ENCODE measurements at regions not wholly inside any gene's neighbourhood (a gene's known extent, or its start where the extent isn't known, plus 50 kb on each side); places are given as distances from the start of the nearest gene placed in this dataset.

DNA sequence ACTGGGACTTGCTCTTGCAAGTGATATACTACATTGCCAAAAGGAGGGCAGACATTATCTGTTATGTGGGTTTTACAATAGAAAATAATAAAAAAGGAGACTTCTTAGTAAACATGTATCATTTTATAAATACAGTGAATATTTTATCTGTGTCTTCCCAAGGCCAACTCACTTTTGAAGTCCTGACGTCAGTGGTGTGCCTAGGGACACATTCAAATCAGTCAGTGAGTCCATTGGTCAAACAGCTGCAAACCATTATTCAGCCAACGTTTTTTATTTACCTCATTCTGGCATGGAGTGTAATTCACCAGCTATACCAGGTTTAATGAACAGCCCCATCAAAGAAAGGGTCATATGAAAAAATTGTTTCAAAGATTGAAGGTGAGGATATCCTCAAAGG is 263.7 kb downstream of the IPMK start:
- no peaks in the 10 kb centered on the region for H3K9me1 ChIP-seq (ENCODE audit: control insufficient read depth, extremely low read depth, insufficient read depth, low read length)
- no peaks in the 10 kb centered on the region for H3K27me3 ChIP-seq (ENCODE audit: control insufficient read depth, extremely low read depth, insufficient read depth, low read length)
- FAIRE-seq (no peak), DNase-seq (ENCODE audit: low read depth, low spot score) (no peak)
- no peaks in the 10 kb centered on the region for H3K9me3 ChIP-seq (ENCODE audit: control insufficient read depth, low read depth, low read length)
- no peaks in the 10 kb centered on the region for H3K79me2 ChIP-seq (ENCODE audit: control insufficient read depth, insufficient read depth, low read length)
- H3K4me1 ChIP-seq (ENCODE audit: control insufficient read depth, extremely low read depth, insufficient read depth, low read length): no peaks in the 10 kb centered on the region
- H3K9ac ChIP-seq (ENCODE audit: control insufficient read depth, extremely low read depth, insufficient read depth, low read length): no peak overlapping the region
- no peak overlapping the region for H3K4me3 ChIP-seq (ENCODE audit: control insufficient read depth in 2 of 3, extremely low read depth in 1 of 3, insufficient read depth in 2 of 3, low read depth in 1 of 3, low read length in 3 of 3)
- H2AFZ ChIP-seq (ENCODE audit: control insufficient read depth, low read length): no peak overlapping the region
- dilution Hi-C loops (cut with MboI; ENCODE audit: extremely low pct_ligation_motif_present, low sequenced_read_pairs): no loop called here
- H4K20me1 ChIP-seq (ENCODE audit: control insufficient read depth, extremely low read depth, insufficient read depth, low read length): no peaks in the 10 kb centered on the region
- TF ChIP-seq, protein P1, sequence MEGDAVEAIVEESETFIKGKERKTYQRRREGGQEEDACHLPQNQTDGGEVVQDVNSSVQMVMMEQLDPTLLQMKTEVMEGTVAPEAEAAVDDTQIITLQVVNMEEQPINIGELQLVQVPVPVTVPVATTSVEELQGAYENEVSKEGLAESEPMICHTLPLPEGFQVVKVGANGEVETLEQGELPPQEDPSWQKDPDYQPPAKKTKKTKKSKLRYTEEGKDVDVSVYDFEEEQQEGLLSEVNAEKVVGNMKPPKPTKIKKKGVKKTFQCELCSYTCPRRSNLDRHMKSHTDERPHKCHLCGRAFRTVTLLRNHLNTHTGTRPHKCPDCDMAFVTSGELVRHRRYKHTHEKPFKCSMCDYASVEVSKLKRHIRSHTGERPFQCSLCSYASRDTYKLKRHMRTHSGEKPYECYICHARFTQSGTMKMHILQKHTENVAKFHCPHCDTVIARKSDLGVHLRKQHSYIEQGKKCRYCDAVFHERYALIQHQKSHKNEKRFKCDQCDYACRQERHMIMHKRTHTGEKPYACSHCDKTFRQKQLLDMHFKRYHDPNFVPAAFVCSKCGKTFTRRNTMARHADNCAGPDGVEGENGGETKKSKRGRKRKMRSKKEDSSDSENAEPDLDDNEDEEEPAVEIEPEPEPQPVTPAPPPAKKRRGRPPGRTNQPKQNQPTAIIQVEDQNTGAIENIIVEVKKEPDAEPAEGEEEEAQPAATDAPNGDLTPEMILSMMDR (optimal IDR thresholded peaks at IDR 0.05 in 1 of 3, IDR thresholded peaks at IDR 0.05 in 1 of 3, conservative IDR thresholded peaks at IDR 0.05 in 1 of 3; ENCODE audit: extremely low read depth in 1 of 3, insufficient read depth in 2 of 3, low read length in 3 of 3): no peak
- TF ChIP-seq EZH2 (IDR thresholded peaks at IDR 0.05; ENCODE audit: low read length): no peak
- no peak overlapping the region for H3K27ac ChIP-seq (ENCODE audit: control insufficient read depth, insufficient read depth, low read length)
- no peaks in the 10 kb centered on the region for H3K36me3 ChIP-seq (ENCODE audit: control insufficient read depth in 2 of 2, extremely low read depth in 1 of 2, insufficient read depth in 2 of 2, low read length in 2 of 2)
- H3K4me2 ChIP-seq (ENCODE audit: control insufficient read depth, extremely low read depth, insufficient read depth, low read depth, low read length): no peak overlapping the region

DNA sequence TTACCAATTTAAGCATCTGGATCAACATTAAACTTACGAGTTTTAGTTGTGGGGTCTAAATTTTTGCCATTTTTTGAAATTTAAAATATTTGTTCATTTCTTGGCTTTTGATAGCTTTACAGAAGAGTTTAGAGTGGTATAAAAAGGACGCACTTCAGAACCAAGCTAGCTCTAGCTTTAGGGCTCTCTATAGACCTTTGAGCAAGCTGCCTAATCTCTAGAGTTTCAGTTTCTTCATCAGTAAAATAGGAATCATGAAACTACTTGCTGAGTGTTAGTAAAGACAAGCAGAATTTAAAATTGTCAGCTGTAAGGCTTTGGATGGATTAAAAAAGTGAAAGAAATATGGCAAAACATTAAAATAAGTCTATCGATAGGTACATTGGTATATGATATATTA is 266.5 kb downstream of the IPMK start:
- DNase-seq (ENCODE audit: low read depth, low spot score) (no peak), FAIRE-seq (no peak)
- Histone ChIP-seq H3K9me1 (ENCODE audit: control insufficient read depth, extremely low read depth, insufficient read depth, low read length) (no peaks in the 10 kb centered on the region), H3K27ac (ENCODE audit: control insufficient read depth, insufficient read depth, low read length) (no peak overlapping the region), H4K20me1 (ENCODE audit: control insufficient read depth, extremely low read depth, insufficient read depth, low read length) (no peaks in the 10 kb centered on the region), H3K4me1 (ENCODE audit: control insufficient read depth, extremely low read depth, insufficient read depth, low read length) (no peaks in the 10 kb centered on the region), H3K79me2 (ENCODE audit: control insufficient read depth, insufficient read depth, low read length) (no peaks in the 10 kb centered on the region), H3K9ac (ENCODE audit: control insufficient read depth, extremely low read depth, insufficient read depth, low read length) (no peak overlapping the region), H3K4me3 (ENCODE audit: control insufficient read depth in 2 of 3, extremely low read depth in 1 of 3, insufficient read depth in 2 of 3, low read depth in 1 of 3, low read length in 3 of 3) (no peak overlapping the region), H3K36me3 (ENCODE audit: control insufficient read depth in 2 of 2, extremely low read depth in 1 of 2, insufficient read depth in 2 of 2, low read length in 2 of 2) (no peaks in the 10 kb centered on the region), H2AFZ (ENCODE audit: control insufficient read depth, low read length) (no peak overlapping the region), H3K27me3 (ENCODE audit: control insufficient read depth, extremely low read depth, insufficient read depth, low read length) (no peaks in the 10 kb centered on the region), H3K9me3 (ENCODE audit: control insufficient read depth, low read depth, low read length) (no peaks in the 10 kb centered on the region), H3K4me2 (ENCODE audit: control insufficient read depth, extremely low read depth, insufficient read depth, low read depth, low read length) (no peak overlapping the region)
- TF ChIP-seq EZH2 (IDR thresholded peaks at IDR 0.05; ENCODE audit: low read length): no peak
- TF ChIP-seq, protein P1 (optimal IDR thresholded peaks at IDR 0.05 in 1 of 3, IDR thresholded peaks at IDR 0.05 in 1 of 3, conservative IDR thresholded peaks at IDR 0.05 in 1 of 3; ENCODE audit: extremely low read depth in 1 of 3, insufficient read depth in 2 of 3, low read length in 3 of 3): no peak
- dilution Hi-C loops (cut with MboI; ENCODE audit: extremely low pct_ligation_motif_present, low sequenced_read_pairs): no loop called here

Measured in keratinocyte (primary cell).